ENCODE measurements at regions not wholly inside any gene's neighbourhood (a gene's known extent, or its start where the extent isn't known, plus 50 kb on each side); places are given as distances from the start of the nearest gene placed in this dataset.

DNA sequence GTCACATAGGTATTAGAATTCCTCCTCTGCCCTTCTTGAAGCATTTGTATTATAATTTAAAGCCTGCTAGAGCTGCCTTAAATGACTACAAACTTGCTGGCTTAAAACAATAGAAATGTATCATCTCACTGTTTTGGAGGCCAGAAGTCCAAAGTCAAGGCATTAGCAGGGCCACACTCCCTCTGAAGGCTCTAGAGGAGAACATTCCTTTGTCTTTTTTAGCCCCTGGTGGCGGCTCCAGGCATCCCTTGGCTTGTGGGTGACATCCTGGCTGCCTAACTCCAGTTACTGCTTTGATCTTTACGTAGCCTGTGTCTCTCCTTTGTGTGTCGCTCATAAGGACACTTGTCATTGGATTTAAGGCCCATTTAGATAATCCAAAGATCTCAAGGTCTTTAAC, 186.6 kb upstream of the SALL1 start:
- H3K4me1 ChIP-seq (ENCODE audit: control insufficient read depth in 5 of 5, insufficient read depth in 5 of 5, low read length in 5 of 5) = no peaks in the 10 kb centered on the region
- H3K4me3 ChIP-seq (ENCODE audit: low read depth in 1 of 5, low read length in 5 of 5) = no peak overlapping the region
- H3K36me3 ChIP-seq (ENCODE audit: control insufficient read depth in 5 of 5, insufficient read depth in 5 of 5, low read length in 5 of 5) = no peaks in the 10 kb centered on the region
- H3K9ac ChIP-seq (ENCODE audit: low read length in 5 of 5) = no peak overlapping the region
- no peaks in the 10 kb centered on the region for H3K27me3 ChIP-seq (ENCODE audit: control insufficient read depth in 5 of 5, insufficient read depth in 4 of 5, low read length in 5 of 5)
- no peak overlapping the region for H3K27ac ChIP-seq (ENCODE audit: low read depth, low read length)
- no peaks in the 10 kb centered on the region for H3K9me3 ChIP-seq (ENCODE audit: control insufficient read depth in 5 of 5, low read length in 5 of 5)

DNA sequence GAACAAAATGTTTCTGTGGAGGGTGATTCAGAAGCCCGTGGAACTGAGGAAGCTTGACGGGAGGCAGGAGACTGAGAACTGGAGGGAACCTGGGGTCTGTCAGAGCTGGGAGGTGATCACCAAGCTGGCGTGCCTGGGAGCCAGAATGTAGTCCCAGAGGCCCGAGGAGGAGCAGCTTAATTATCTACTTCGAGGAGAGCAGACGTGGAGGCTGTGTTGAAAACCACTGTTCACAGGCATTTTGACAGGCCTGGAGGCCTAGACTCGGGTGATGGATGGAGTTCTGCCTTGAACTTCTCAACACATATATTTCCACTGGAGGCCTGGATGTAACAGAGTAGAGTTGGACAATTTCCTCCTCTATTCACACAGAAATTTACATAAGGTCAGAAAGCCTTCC, 177.7 kb upstream of the SALL1 start:
- Histone ChIP-seq H3K27ac (ENCODE audit: low read depth, low read length) (no peak overlapping the region), H3K27me3 (ENCODE audit: control insufficient read depth in 5 of 5, insufficient read depth in 4 of 5, low read length in 5 of 5) (peaks cover 0 to 2% (median 0%) of the 10 kb centered on the region in 5 donors), H3K4me3 (ENCODE audit: low read depth in 1 of 5, low read length in 5 of 5) (no peak overlapping the region), H3K9ac (ENCODE audit: low read length in 5 of 5) (no peak overlapping the region), H3K4me1 (ENCODE audit: control insufficient read depth in 5 of 5, insufficient read depth in 5 of 5, low read length in 5 of 5) (peaks cover 0 to 3% (median 0%) of the 10 kb centered on the region in 5 donors), H3K36me3 (ENCODE audit: control insufficient read depth in 5 of 5, insufficient read depth in 5 of 5, low read length in 5 of 5) (no peaks in the 10 kb centered on the region), H3K9me3 (ENCODE audit: control insufficient read depth in 5 of 5, low read length in 5 of 5) (no peaks in the 10 kb centered on the region)

DNA sequence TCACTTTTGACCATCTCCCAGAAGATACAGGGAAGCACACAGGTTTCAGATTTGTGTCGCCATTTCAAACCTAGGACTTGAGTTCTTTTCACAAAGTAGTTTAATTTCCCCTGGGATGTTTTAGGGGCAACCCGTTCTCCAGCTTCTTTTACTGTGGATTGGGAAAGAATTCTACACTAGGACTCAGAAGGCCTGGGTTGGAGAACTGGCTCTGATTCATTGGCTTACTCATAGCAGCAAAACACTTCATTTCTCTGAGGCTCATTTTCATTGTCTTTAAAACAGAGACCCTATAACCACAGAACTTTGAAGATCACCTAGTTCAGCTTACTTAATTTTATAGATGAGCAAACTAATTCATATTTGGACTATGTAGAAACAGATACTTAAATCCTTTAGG, 175.9 kb upstream of the SALL1 start:
- H3K27me3 ChIP-seq (ENCODE audit: control insufficient read depth in 5 of 5, insufficient read depth in 4 of 5, low read length in 5 of 5) = peaks cover 0 to 2% (median 0%) of the 10 kb centered on the region in 5 donors
- H3K4me1 ChIP-seq (ENCODE audit: control insufficient read depth in 5 of 5, insufficient read depth in 5 of 5, low read length in 5 of 5) = peaks cover 0 to 3% (median 0%) of the 10 kb centered on the region in 5 donors
- no peak overlapping the region for H3K9ac ChIP-seq (ENCODE audit: low read length in 5 of 5)
- H3K27ac ChIP-seq (ENCODE audit: low read depth, low read length) = no peak overlapping the region
- H3K36me3 ChIP-seq (ENCODE audit: control insufficient read depth in 5 of 5, insufficient read depth in 5 of 5, low read length in 5 of 5) = no peaks in the 10 kb centered on the region
- no peaks in the 10 kb centered on the region for H3K9me3 ChIP-seq (ENCODE audit: control insufficient read depth in 5 of 5, low read length in 5 of 5)
- no peak overlapping the region for H3K4me3 ChIP-seq (ENCODE audit: low read depth in 1 of 5, low read length in 5 of 5)

GRCh38 chr16:51326131-51326856, 175.2 kb upstream of the SALL1 start:
- H3K9me3 ChIP-seq (ENCODE audit: control insufficient read depth in 5 of 5, low read length in 5 of 5) = no peaks in the 10 kb centered on the region
- H3K36me3 ChIP-seq (ENCODE audit: control insufficient read depth in 5 of 5, insufficient read depth in 5 of 5, low read length in 5 of 5) = no peaks in the 10 kb centered on the region
- no peak overlapping the region for H3K27ac ChIP-seq (ENCODE audit: low read depth, low read length)
- H3K27me3 ChIP-seq (ENCODE audit: control insufficient read depth in 5 of 5, insufficient read depth in 4 of 5, low read length in 5 of 5) = peaks cover 0 to 2% (median 0%) of the 10 kb centered on the region in 5 donors
- H3K4me1 ChIP-seq (ENCODE audit: control insufficient read depth in 5 of 5, insufficient read depth in 5 of 5, low read length in 5 of 5) = peaks cover 0 to 3% (median 0%) of the 10 kb centered on the region in 5 donors
- no peak overlapping the region for H3K9ac ChIP-seq (ENCODE audit: low read length in 5 of 5)
- H3K4me3 ChIP-seq (ENCODE audit: low read depth in 1 of 5, low read length in 5 of 5) = no peak overlapping the region

- no peak overlapping the region for H3K9ac ChIP-seq (ENCODE audit: low read length in 5 of 5)
- H3K27me3 ChIP-seq (ENCODE audit: control insufficient read depth in 5 of 5, insufficient read depth in 4 of 5, low read length in 5 of 5) = peaks cover 0 to 2% (median 0%) of the 10 kb centered on the region in 5 donors
- H3K4me1 ChIP-seq (ENCODE audit: control insufficient read depth in 5 of 5, insufficient read depth in 5 of 5, low read length in 5 of 5) = no peaks in the 10 kb centered on the region
- no peak overlapping the region for H3K4me3 ChIP-seq (ENCODE audit: low read depth in 1 of 5, low read length in 5 of 5)
- H3K27ac ChIP-seq (ENCODE audit: low read depth, low read length) = no peak overlapping the region
- H3K9me3 ChIP-seq (ENCODE audit: control insufficient read depth in 5 of 5, low read length in 5 of 5) = no peaks in the 10 kb centered on the region
- H3K36me3 ChIP-seq (ENCODE audit: control insufficient read depth in 5 of 5, insufficient read depth in 5 of 5, low read length in 5 of 5) = no peaks in the 10 kb centered on the region
Observed at GRCh38 chr16:51321251-51321650, 170.2 kb upstream of the SALL1 start.

- H3K9ac ChIP-seq (ENCODE audit: low read length in 5 of 5) = no peak overlapping the region
Observed at GRCh38 chr16:51317575-51317974, 166.5 kb upstream of the SALL1 start.

GRCh38 chr16:51313198-51313597, 162.1 kb upstream of the SALL1 start:
- Histone ChIP-seq H3K27ac (ENCODE audit: low read depth, low read length) (no peak overlapping the region), H3K36me3 (ENCODE audit: control insufficient read depth in 5 of 5, insufficient read depth in 5 of 5, low read length in 5 of 5) (no peaks in the 10 kb centered on the region), H3K4me1 (ENCODE audit: control insufficient read depth in 5 of 5, insufficient read depth in 5 of 5, low read length in 5 of 5) (no peaks in the 10 kb centered on the region), H3K9me3 (ENCODE audit: control insufficient read depth in 5 of 5, low read length in 5 of 5) (peaks cover 0 to 5% (median 4%) of the 10 kb centered on the region in 5 donors), H3K9ac (ENCODE audit: low read length in 5 of 5) (no peak overlapping the region), H3K4me3 (ENCODE audit: low read depth in 1 of 5, low read length in 5 of 5) (no peak overlapping the region), H3K27me3 (ENCODE audit: control insufficient read depth in 5 of 5, insufficient read depth in 4 of 5, low read length in 5 of 5) (no peaks in the 10 kb centered on the region)

More at GRCh38 chr16:51317575-51317974, 166.5 kb upstream of the SALL1 start:
- H3K9me3 ChIP-seq (ENCODE audit: control insufficient read depth in 5 of 5, low read length in 5 of 5) = peaks cover 0 to 5% (median 4%) of the 10 kb centered on the region in 5 donors
- H3K27me3 ChIP-seq (ENCODE audit: control insufficient read depth in 5 of 5, insufficient read depth in 4 of 5, low read length in 5 of 5) = no peaks in the 10 kb centered on the region
- no peaks in the 10 kb centered on the region for H3K4me1 ChIP-seq (ENCODE audit: control insufficient read depth in 5 of 5, insufficient read depth in 5 of 5, low read length in 5 of 5)
- no peak overlapping the region for H3K27ac ChIP-seq (ENCODE audit: low read depth, low read length)
- no peaks in the 10 kb centered on the region for H3K36me3 ChIP-seq (ENCODE audit: control insufficient read depth in 5 of 5, insufficient read depth in 5 of 5, low read length in 5 of 5)
- H3K4me3 ChIP-seq (ENCODE audit: low read depth in 1 of 5, low read length in 5 of 5) = no peak overlapping the region

DNA sequence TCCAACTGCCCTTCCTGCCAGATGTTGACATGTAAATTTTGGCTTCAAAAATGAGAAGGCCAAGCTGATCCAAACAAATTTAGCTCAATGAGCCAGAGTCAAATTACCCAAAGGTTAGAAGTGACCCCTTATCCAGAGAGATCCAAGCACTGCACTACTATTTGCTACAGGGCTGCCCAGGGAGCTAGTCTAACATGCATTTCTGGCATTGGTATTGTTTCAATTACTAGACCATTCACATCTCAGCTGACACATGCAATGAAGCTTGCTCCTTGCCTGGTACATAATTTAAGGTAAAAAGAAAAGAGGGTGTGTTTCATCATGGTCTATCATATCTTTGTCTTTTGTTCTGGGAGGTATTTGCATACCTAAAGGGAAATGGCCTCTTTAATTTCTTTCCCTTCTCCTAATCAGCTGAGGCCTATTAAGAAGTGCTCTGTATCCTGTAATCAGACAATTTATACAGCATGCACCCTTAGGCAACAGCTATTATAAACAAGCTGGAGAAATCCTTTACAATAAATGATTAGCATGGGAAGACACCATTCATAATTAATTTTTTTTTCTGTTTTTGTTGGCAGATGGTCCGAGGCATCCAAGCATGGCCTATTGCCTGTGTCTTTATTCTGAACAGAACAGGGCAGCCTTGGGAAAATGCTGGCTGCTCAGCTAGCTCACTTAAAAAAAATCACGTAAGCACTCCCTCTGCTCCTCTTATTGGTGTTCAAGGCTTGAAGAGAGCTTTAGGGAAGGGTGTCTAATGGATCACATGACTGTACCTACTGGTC, 161.5 kb upstream of the SALL1 start:
- H3K4me3 ChIP-seq (ENCODE audit: low read depth in 1 of 5, low read length in 5 of 5) = no peak overlapping the region
- no peak overlapping the region for H3K27ac ChIP-seq (ENCODE audit: low read depth, low read length)
- peaks cover 0 to 5% (median 4%) of the 10 kb centered on the region in 5 donors for H3K9me3 ChIP-seq (ENCODE audit: control insufficient read depth in 5 of 5, low read length in 5 of 5)
- H3K9ac ChIP-seq (ENCODE audit: low read length in 5 of 5) = no peak overlapping the region
- no peaks in the 10 kb centered on the region for H3K27me3 ChIP-seq (ENCODE audit: control insufficient read depth in 5 of 5, insufficient read depth in 4 of 5, low read length in 5 of 5)
- no peaks in the 10 kb centered on the region for H3K4me1 ChIP-seq (ENCODE audit: control insufficient read depth in 5 of 5, insufficient read depth in 5 of 5, low read length in 5 of 5)
- no peaks in the 10 kb centered on the region for H3K36me3 ChIP-seq (ENCODE audit: control insufficient read depth in 5 of 5, insufficient read depth in 5 of 5, low read length in 5 of 5)

DNA sequence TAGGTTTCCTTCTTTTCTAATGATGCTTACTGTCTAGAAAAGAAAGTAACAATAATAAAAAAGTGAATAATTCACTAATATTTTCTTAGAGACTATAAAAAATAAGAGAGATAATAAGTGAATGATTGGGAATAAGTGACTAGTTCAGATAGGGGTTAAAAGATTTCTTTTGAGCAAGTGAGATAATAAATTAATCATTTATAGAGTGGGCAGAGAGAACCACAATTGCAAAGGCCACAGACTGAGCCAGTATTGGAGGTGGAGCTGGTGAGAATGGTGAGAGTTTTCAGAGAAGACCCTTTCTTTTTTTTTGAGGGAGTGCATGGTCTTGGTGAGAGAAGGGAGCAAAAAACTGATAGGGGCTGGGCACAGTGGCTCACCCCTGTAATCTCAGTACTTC, 159.1 kb upstream of the SALL1 start:
- no peak overlapping the region for H3K4me3 ChIP-seq (ENCODE audit: low read depth in 1 of 5, low read length in 5 of 5)
- no peaks in the 10 kb centered on the region for H3K27me3 ChIP-seq (ENCODE audit: control insufficient read depth in 5 of 5, insufficient read depth in 4 of 5, low read length in 5 of 5)

GRCh38 chr16:51306886-51307595, 156.0 kb upstream of the SALL1 start:
- no peaks in the 10 kb centered on the region for H3K4me1 ChIP-seq (ENCODE audit: control insufficient read depth in 5 of 5, insufficient read depth in 5 of 5, low read length in 5 of 5)
- H3K36me3 ChIP-seq (ENCODE audit: control insufficient read depth in 5 of 5, insufficient read depth in 5 of 5, low read length in 5 of 5) = no peaks in the 10 kb centered on the region
- no peak overlapping the region for H3K9ac ChIP-seq (ENCODE audit: low read length in 5 of 5)
- H3K4me3 ChIP-seq (ENCODE audit: low read depth in 1 of 5, low read length in 5 of 5) = no peak overlapping the region
- no peaks in the 10 kb centered on the region for H3K27me3 ChIP-seq (ENCODE audit: control insufficient read depth in 5 of 5, insufficient read depth in 4 of 5, low read length in 5 of 5)
- no peaks in the 10 kb centered on the region for H3K9me3 ChIP-seq (ENCODE audit: control insufficient read depth in 5 of 5, low read length in 5 of 5)
- H3K27ac ChIP-seq (ENCODE audit: low read depth, low read length) = no peak overlapping the region

More for the DNA sequence above, 159.1 kb upstream of the SALL1 start:
- Histone ChIP-seq H3K9me3 (ENCODE audit: control insufficient read depth in 5 of 5, low read length in 5 of 5) (peaks cover 0 to 5% (median 4%) of the 10 kb centered on the region in 5 donors), H3K4me1 (ENCODE audit: control insufficient read depth in 5 of 5, insufficient read depth in 5 of 5, low read length in 5 of 5) (no peaks in the 10 kb centered on the region), H3K9ac (ENCODE audit: low read length in 5 of 5) (no peak overlapping the region), H3K36me3 (ENCODE audit: control insufficient read depth in 5 of 5, insufficient read depth in 5 of 5, low read length in 5 of 5) (no peaks in the 10 kb centered on the region), H3K27ac (ENCODE audit: low read depth, low read length) (no peak overlapping the region)

Measured in subcutaneous abdominal adipose tissue (tissue), 5 donors.